GM18498 (cell line): ENCODE measurements at regions not wholly inside any gene's neighbourhood (a gene's known extent, or its start where the extent isn't known, plus 50 kb on each side); places are given as distances from the start of the nearest gene placed in this dataset.
A peak's percentile ranks its signal among the peaks of the same experiment; 100 is the strongest.

Source experiments
- ATAC-seq: cut with Tn5 transposase; IDR thresholded peaks from one replicate; pipeline ENCODE4 v1.9.1; 2021; ENCODE audit warnings: mild to moderate bottlenecking, moderate library complexity; ENCODE audit not compliant: unreplicated experiment

- ATAC-seq, result no peak
These were observed 417.0 kb upstream of the TPM1 start for GRCh38 chr15:62625429-62626033.

DNA sequence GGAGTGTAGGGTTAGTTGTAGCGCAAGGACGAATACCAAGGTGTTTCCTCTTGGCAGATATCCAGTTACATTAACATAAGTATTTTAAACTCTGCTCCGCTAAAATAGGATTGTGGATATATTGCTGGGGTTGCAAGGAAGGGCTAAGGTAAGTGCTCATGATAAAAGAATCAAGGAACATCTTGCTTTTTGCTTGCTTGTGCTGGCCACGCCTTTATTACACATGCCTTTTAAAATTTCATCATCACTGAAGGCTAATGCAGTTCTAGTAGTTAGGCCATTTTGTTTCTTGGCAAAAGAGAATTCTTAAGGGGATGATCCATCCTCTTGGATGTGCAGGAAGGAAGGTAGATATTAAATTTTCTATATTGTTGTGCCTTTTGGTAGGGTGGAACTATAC lies 415.6 kb upstream of the TPM1 start:
- ATAC-seq, result no peak

- ATAC-seq, result no peak
These were observed 411.3 kb upstream of the TPM1 start for GRCh38 chr15:62631076-62631724.

DNA sequence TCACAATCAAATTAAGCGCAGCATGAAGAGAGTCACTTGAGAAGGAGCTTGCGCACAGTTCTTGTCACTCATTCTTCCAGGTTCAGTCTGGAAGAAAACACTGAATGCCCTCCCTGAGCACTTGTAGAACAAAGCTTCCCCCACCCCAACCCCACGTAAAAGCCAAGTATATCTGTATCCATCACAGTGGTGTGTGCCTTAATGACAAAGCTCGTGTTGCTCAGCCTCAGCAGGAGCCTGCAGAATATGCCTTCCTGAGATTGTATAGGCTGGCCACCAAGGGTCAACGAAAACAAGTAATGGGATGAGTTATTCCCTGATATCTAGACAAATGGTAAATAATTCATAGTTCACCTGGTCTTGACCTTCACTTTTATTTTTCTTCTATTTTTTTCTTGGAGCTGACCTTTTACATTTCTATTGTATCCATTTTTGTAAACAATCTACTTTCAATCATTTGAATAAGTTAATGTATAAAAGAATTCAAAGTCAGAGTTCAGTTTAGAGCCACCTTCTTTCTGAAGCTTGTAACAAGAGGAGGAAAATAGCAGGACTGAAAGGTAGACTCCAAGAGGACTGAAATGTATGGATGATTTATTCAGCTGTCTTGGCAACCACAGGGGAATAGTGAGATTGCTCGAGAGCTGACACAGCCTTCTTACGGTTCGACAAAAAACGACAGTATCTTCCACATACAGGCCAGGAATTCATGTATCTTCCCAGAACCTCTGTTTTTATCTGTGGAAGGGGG lies 405.5 kb upstream of the TPM1 start:
- ATAC-seq, result no peak

DNA sequence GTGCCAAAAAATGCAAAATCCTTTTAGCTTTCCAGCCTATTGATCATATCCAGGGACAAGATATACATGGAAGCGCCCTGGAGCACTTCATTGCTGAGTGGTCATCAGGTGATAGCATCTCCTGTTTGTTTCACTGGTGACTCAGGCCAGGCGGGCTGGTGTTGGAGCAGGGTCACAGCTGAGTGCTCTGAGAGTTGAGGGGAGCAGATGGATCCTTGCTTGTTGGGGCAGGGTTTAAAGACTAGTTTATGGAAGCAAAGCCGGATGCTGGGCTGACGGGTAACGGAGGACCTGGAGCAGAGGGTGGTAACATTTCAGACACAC lies 405.0 kb upstream of the TPM1 start:
- no peak for ATAC-seq

DNA sequence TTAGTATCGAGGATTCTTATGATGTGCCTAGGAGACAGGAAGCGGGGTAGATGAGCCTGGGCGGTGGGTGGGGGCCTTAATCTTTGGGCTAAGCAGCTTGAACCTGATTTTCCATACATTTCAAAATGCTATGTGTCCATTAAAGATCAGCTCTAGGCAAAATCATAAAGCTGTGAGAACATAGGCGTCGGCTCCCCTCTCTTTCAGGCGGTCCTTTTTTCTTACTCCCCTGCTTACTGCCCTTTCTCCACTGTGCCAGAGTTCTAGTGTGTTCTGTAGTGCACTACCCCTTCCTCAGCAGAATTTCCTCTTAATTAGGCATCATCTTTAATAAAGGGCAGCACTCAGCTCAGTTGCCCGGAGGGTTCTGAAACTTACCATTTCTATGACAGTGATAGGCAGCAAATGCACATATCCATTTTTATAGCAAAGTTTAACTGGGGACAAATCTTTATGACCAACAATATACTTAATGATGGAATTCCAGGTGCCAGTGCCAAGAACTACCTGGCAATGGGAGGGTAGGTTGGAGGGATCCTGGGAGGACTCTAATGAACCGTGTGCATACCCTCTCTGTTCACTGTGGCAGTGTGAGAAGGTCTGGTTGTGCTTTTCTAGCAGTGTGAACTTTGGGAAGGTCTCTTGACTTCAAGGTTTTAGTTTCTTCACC lies 404.5 kb upstream of the TPM1 start:
- ATAC-seq, result no peak

- no peak for ATAC-seq
These were observed 403.1 kb upstream of the TPM1 start for GRCh38 chr15:62639432-62639831.

DNA sequence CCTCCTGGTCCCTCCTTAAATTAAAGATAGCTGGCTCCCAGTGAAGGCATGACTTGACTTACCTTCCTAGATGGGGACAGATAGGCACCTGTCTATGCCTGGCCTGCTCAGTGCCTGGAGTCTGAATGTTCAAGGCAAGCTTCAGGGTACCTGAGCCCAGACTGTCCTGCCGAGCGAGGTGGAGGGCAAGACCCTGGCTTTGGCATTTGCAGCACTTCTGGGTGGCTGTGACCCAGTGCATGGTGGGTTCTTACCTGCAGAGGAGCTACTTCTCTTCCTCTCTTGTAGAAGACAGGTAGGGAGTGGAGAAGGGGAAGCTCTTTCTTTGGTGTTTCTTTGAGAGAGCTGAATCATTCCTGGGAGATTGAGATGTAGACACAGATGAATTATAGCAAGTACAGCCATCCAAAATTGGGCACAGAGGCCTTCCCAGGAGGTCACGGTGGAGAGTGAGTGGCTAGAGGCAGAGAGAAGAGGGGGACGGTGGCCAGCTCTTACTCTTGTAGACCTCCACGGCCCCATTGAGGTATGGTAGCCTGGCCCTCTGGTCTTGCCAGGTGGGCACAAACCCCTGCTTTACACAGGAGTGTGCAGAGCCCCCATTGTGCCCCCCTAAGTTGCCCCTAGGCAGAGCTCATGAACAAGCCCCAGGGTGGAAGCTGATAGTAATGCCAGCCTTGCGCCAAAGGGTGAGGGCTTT lies 402.5 kb upstream of the TPM1 start:
- no peak for ATAC-seq

GRCh38 chr15:62641825-62642224 lies 400.7 kb upstream of the TPM1 start:
- ATAC-seq, result no peak

- no peak for ATAC-seq
These were observed 399.0 kb upstream of the TPM1 start for GRCh38 chr15:62643572-62643971.

GRCh38 chr15:62644216-62644888 lies 398.2 kb upstream of the TPM1 start:
- no peak for ATAC-seq

- no peak for ATAC-seq
These were observed 397.4 kb upstream of the TPM1 start for GRCh38 chr15:62644889-62645742.

DNA sequence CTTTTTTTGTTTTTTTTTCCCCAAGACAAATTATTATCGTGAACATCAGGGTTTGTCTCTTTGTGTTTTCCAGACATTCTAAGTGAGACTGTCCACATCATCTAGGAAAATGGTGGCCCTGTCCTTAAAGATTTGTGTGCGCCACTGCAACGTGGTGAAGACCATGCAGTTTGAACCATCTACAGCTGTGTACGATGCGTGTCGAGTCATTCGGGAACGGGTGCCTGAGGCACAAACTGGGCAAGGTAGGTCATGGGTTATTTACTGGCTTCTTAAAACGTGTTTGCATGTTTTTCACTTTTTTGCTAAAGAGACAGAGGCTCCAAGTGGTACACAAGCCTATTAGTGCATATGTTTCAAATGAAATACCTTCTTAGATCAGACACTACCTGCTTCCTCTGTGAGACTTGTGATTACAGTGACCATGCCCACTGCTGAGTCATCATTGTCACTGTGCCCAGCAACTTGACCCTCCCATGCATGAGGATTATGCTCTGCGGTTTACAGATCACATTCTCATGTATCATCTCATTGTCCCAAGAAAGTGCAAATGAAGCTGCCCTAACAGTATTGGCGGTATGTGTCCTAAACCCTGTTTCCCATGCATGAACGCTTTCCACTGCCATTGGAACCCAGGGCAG lies 395.2 kb upstream of the TPM1 start:
- no peak for ATAC-seq

DNA sequence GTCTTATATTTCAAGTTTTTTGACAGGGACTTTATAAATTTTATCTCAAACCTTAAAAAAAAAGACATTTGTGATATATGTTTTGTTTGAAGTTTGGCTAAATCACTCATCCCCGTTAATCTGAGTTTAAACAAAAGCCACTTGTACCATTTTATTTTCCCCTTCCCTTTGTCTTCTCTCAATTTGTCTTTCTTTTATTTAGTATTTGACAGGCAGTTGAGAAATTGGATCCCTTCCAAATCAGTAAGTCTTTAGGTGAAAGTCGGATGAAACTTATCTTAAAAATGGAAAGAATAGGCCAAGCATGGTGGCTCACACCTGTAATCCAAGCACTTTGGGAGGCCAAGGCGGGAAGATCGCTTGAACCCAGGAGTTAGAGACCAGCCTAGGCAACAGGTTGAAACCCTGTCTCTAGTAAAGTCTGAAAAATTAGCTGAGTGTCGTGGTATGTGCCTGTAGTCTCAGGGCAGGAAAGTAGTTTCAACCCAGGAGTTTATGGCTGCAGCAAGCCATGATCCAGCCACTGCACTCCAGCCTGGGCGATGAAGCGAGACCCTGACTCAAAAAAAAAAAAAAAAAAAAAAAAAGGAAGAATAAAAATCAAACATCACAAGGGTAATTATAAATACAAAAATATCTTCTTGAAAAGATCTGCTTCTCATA lies 394.6 kb upstream of the TPM1 start:
- ATAC-seq, result no peak

DNA sequence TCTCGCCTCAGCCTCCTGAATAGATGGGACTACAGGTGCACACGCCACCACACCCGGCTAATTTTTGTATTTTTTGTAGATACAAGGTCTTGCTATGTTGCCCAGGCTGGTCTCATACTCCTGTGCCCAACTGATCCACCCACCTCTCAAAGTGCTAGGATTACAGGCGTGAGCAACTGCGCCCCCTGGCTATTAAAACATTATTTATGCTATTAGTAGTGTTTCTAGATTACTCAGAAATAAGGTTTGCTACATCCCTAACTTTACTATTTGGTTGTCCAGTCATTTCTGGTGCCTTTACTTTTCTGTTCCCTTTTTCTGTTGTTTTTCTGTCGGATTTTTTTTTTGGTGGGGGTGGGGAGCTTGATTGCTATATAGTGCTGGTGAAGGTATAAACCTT lies 393.6 kb upstream of the TPM1 start:
- no peak for ATAC-seq

DNA sequence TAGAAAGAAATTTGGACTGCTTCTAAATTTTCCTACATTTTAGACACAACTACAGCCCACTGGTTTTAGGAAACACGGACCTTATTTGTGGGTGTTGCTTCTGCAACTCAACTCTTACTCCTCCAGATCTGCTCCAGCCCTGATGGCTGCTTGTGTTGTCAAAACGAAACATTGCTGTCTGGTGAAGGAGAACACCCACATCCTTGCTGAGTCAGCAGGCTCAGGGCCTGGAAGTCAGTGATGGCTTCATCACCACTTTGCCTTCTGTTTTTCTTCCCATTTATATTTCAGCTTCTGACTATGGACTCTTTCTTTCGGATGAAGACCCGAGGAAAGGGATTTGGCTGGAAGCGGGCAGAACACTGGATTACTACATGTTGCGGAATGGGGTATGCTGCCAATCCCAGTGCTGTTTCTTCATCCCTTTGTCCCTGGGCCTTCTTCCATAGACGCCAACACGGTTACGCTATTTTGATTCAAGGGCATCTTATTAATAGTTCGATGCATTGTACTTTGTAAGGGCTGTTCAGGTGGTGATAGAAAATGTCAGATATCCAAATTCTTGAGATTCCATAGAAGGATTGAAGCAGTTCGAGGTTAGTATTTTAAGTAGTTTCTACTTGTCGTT lies 392.6 kb upstream of the TPM1 start:
- ATAC-seq, result peak; percentile 67

DNA sequence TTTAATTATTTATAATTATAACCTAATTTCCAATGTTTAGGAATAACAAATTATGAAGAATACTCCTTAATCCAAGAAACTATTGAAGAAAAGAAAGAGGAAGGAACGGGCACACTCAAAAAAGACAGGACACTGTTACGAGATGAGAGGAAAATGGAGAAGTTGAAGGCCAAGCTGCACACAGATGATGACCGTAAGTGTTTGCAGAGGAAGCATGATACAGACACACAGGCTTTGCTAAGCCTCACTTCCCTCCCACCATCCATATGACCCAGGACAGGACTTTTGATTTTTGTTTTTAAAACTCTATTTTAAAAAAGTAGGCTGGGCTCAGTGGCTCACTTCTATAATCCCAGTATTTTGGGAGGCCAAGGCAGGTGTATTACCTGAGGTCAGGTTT lies 389.4 kb upstream of the TPM1 start:
- no peak for ATAC-seq

DNA sequence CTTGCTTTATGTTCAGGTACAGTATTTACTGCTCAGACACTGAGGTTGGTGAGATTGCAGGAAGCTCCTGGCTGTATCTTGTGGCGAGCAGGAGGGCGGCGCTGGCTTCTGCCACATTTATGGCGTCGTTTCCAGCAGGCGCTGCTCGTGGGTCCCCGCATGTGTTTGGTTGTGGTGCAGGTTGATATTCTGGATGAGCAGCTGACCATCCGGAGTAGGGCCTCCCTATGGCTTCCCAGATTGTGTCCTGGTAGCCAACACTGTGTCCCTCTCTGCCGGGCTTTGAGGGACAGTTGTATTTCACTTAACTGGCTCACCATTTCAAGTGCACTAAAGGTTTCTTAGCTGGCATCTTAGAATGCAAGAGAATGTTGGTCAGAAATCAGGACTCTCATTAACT lies 386.5 kb upstream of the TPM1 start:
- ATAC-seq, result no peak
